GM12878 (cell line): ENCODE measurements at regions not wholly inside any gene's neighbourhood (a gene's known extent, or its start where the extent isn't known, plus 50 kb on each side); places are given as distances from the start of the nearest gene placed in this dataset.

Source experiments
- ATAC-seq: fragments of 200-7000 bp; cut with Tn5 transposase; 3 replicates; pipeline ENCODE4 v1.9.1; 2020; ENCODE audit warnings: mild to moderate bottlenecking, moderate library complexity
- BruUV-seq: library from RNA; stranded (reverse); fragments of 400-500 nt; replicated peaks from 2 replicates; lab custom pipeline; 2021; lab: Mats Ljungman, UMichigan
- CTCF ChIA-PET: fragments of 300-600 bp; sonication (Branson Sonifier 250); formaldehyde crosslinking; extraction: SDS; loops from one replicate; lab custom pipeline; 2021; ENCODE audit warnings: inconsistent platforms; lab: Yijun Ruan, JAX
- POLR2A ChIA-PET: fragments of 350-600 bp; formaldehyde crosslinking; extraction: SDS; loops from one replicate; lab custom pipeline; 2021; ENCODE audit warnings: inconsistent platforms; lab: Charles Lee
- RAD21 ChIA-PET: fragments of 300-600 bp; sonication (Branson Sonifier 250); formaldehyde crosslinking; loops from one replicate; lab custom pipeline; 2023; ENCODE audit warnings: antibody characterized with exemption; ENCODE audit not compliant: unreplicated experiment; lab: Charles Lee
- SMC1A ChIA-PET: fragments of 300-600 bp; sonication (Branson Sonifier 250); formaldehyde crosslinking; loops from one replicate; lab custom pipeline; 2023; ENCODE audit not compliant: unreplicated experiment, uncharacterized antibody; lab: Charles Lee
- DNase-seq: peaks from one replicate; pipeline ENCODE4 v3.0.0-alpha.2; 2011; ENCODE audit warnings: low read depth, low spot score
- FAIRE-seq: peaks from 3 replicates; lab custom pipeline; 2011; peaks lifted over from hg19 to GRCh38; lab: Jason Lieb, UNC
- H2AFZ ChIP-seq: 2 replicates; pipeline ENCODE4 v1.6.0; 2011; ENCODE audit warnings: low read depth, low read length, control low read depth; ENCODE audit not compliant: control insufficient read depth
- H3K27ac ChIP-seq: 2 replicates; pipeline ENCODE4 v1.5.1; 2011; ENCODE audit warnings: control low read depth; ENCODE audit not compliant: control insufficient read depth, insufficient read depth
- H3K27me3 ChIP-seq, 2 experiments: replicated peaks in 1 of 2; 2 replicates each; pipeline versions ENCODE4 v1.6.0 to v1.6.1; 2011; ENCODE audit warnings: low read length in 1 of 2; ENCODE audit not compliant: control insufficient read depth in 2 of 2, insufficient read depth in 2 of 2
- H3K36me3 ChIP-seq, 2 experiments: 2 replicates each; pipeline ENCODE4 v1.5.1; 2011; ENCODE audit warnings: low read length in 1 of 2; ENCODE audit not compliant: control insufficient read depth in 2 of 2, insufficient read depth in 2 of 2
- H3K4me1 ChIP-seq: 2 replicates; pipeline ENCODE4 v1.6.1; 2011; ENCODE audit warnings: mild to moderate bottlenecking, low read length, moderate library complexity, mixed read lengths; ENCODE audit not compliant: control insufficient read depth, insufficient read depth
- H3K4me2 ChIP-seq: 2 replicates; pipeline ENCODE4 v1.6.0; 2011; ENCODE audit warnings: control low read depth; ENCODE audit not compliant: control insufficient read depth, insufficient read depth
- H3K4me3 ChIP-seq: fragments of 200-600 bp; sonication (generic); 2 replicates; pipeline ENCODE4 v1.5.1; 2016
- H3K79me2 ChIP-seq: 2 replicates; pipeline ENCODE4 v1.6.0; 2011; ENCODE audit warnings: low read length; ENCODE audit not compliant: control insufficient read depth, insufficient read depth
- H3K9ac ChIP-seq: 2 replicates; pipeline ENCODE4 v1.8.0; 2011; ENCODE audit warnings: low read length, control low read depth, mixed read lengths; ENCODE audit not compliant: control insufficient read depth, insufficient read depth
- H3K9me3 ChIP-seq: replicated peaks from 3 replicates; pipeline ENCODE4 v1.5.1; 2011; ENCODE audit warnings: mild to moderate bottlenecking, low read length; ENCODE audit not compliant: control insufficient read depth, insufficient read depth
- H4K20me1 ChIP-seq: 2 replicates; pipeline ENCODE4 v1.6.0; 2011; ENCODE audit not compliant: control insufficient read depth, insufficient read depth
- CHD4 ChIP-seq: fragments of 200-600 bp; sonication (generic); IDR thresholded peaks from 2 replicates; pipeline ENCODE4 v1.6.1; 2016; ENCODE audit warnings: mild to moderate bottlenecking
- DPF2 ChIP-seq: fragments of 450-650 bp; IDR thresholded peaks from 2 replicates; pipeline ENCODE4 v1.6.1; 2017; ENCODE audit warnings: mild to moderate bottlenecking
- EED ChIP-seq: sonication (generic); IDR thresholded peaks from 2 replicates; pipeline ENCODE4 v1.6.1; 2016; ENCODE audit warnings: antibody characterized with exemption, low read depth
- GATAD2B ChIP-seq: fragments of 450-650 bp; conservative IDR thresholded peaks from 2 replicates; pipeline ENCODE4 v1.6.1; 2017; ENCODE audit warnings: low read depth, mild to moderate bottlenecking, moderate library complexity
- HDGF ChIP-seq: fragments of 450-650 bp; IDR thresholded peaks from 2 replicates; pipeline ENCODE4 v1.6.1; 2016; ENCODE audit warnings: antibody characterized with exemption
- IRF4 ChIP-seq: IDR thresholded peaks from 2 replicates; pipeline ENCODE4 v1.6.1; 2011; ENCODE audit warnings: low read depth, low read length
- MEF2A ChIP-seq: IDR thresholded peaks from 2 replicates; pipeline ENCODE4 v1.6.1; 2011; ENCODE audit warnings: low read depth, mild to moderate bottlenecking, low read length, moderate library complexity; ENCODE audit not compliant: insufficient read depth
- MEF2B ChIP-seq: fragments of 450-650 bp; IDR thresholded peaks from 2 replicates; pipeline ENCODE4 v1.6.1; 2018; ENCODE audit warnings: mild to moderate bottlenecking, moderate library complexity; ENCODE audit not compliant: partially characterized antibody, poor library complexity, severe bottlenecking
- NFIC ChIP-seq: IDR thresholded peaks from 2 replicates; pipeline ENCODE4 v1.6.1; 2012; ENCODE audit warnings: low read depth, mild to moderate bottlenecking, inconsistent platforms, low read length, moderate library complexity
- RELA ChIP-seq: fragments of 450-650 bp; IDR thresholded peaks from 2 replicates; pipeline ENCODE4 v1.8.0; 2014; ENCODE audit warnings: borderline replicate concordance; ENCODE audit not compliant: partially characterized antibody
- SMARCA5 ChIP-seq: fragments of 450-650 bp; IDR thresholded peaks from 2 replicates; pipeline ENCODE4 v1.6.1; 2017; ENCODE audit warnings: mild to moderate bottlenecking
- SMC3 ChIP-seq: IDR thresholded peaks from 2 replicates; pipeline ENCODE4 v1.6.1; 2011; ENCODE audit warnings: low read length, improper control_type of control experiment, borderline replicate concordance
- SP1 ChIP-seq: IDR thresholded peaks from one replicate; pipeline ENCODE4 v1.6.1; 2011; ENCODE audit warnings: low read depth, low read length
- SUZ12 ChIP-seq: fragments of 200-600 bp; sonication (generic); IDR thresholded peaks from one replicate; pipeline ENCODE4 v1.6.1; 2018; ENCODE audit warnings: antibody characterized with exemption, mild to moderate bottlenecking; ENCODE audit not compliant: unreplicated experiment
- TCF12 ChIP-seq: IDR thresholded peaks from 2 replicates; pipeline ENCODE4 v1.6.1; 2011; ENCODE audit warnings: low read depth, mild to moderate bottlenecking, low read length
- ZNF384 ChIP-seq: IDR thresholded peaks from 2 replicates; pipeline ENCODE4 v1.6.1; 2012; ENCODE audit warnings: low read depth, mild to moderate bottlenecking, low read length, improper control_type of control experiment, borderline replicate concordance
- in situ Hi-C: fragments of 300-500 bp; cut with MboI; formaldehyde crosslinking; loops from 9 replicates; pipeline ENCODE4 v1.14.3; 2018; ENCODE audit warnings: mixed read lengths
- intact Hi-C: fragments of 100-400 bp; cut with micrococcal nuclease; formaldehyde crosslinking; loops from one replicate; pipeline ENCODE4 v1.14.2; 2022; ENCODE audit not compliant: unreplicated experiment
- TF ChIP-seq, protein P1 (sequence below): fragments of 450-650 bp; formaldehyde crosslinking; IDR thresholded peaks from 2 replicates; pipeline ENCODE4 v1.4.0; 2022; ENCODE audit warnings: mild to moderate bottlenecking, moderate library complexity
- TF ChIP-seq, protein P2 (sequence below): IDR thresholded peaks from 2 replicates; pipeline ENCODE4 v1.6.1; 2011; ENCODE audit warnings: borderline replicate concordance, low read depth, mild to moderate bottlenecking, moderate library complexity, low read length; ENCODE audit not compliant: insufficient read depth, poor library complexity, severe bottlenecking

DNA sequence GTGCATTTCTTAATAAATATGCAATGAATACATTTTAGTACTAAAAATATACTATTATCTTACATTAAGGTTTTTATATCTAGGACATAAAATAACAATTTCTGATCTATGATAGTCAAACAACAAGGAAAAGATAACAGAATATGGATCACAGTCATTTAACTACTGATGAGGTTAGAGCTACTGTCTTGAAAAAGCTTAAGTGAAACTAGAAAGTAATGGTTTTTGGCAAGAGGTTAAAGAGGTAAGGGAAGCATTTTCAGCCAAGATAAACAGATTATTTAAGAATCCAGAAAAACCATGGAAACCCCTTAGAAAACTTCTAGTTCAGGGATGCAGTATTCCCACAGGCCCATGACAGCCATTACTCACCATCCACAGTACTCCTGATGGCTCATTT, 787.4 kb downstream of the DACH1 start:
- Histone ChIP-seq H2AFZ (no peak overlapping the region), H3K4me2 (no peak overlapping the region), H4K20me1 (no peaks in the 10 kb centered on the region), H3K4me3 (no peak overlapping the region), H3K27me3 (no peaks in the 10 kb centered on the region), H3K36me3 (no peaks in the 10 kb centered on the region), H3K9me3 (no peaks in the 10 kb centered on the region), H3K4me1 (no peaks in the 10 kb centered on the region), H3K9ac (no peak overlapping the region), H3K27ac (no peak overlapping the region), H3K79me2 (no peaks in the 10 kb centered on the region)
- SMC1A ChIA-PET = no interaction called here
- intact Hi-C loops (no loop called here), in situ Hi-C loops (no loop called here)
- ATAC-seq = no peak
- no peak for FAIRE-seq
- RAD21 ChIA-PET = no interaction called here
- TF ChIP-seq MEF2B (no peak), CHD4 (no peak), GATAD2B (no peak), TCF12 (no peak), HDGF (no peak), SMC3 (no peak), MEF2A (no peak), DPF2 (no peak), RELA (no peak), SUZ12 (no peak), SMARCA5 (no peak), NFIC (no peak), ZNF384 (no peak), SP1 (no peak), EED (no peak), IRF4 (no peak)
- TF ChIP-seq, protein P1, sequence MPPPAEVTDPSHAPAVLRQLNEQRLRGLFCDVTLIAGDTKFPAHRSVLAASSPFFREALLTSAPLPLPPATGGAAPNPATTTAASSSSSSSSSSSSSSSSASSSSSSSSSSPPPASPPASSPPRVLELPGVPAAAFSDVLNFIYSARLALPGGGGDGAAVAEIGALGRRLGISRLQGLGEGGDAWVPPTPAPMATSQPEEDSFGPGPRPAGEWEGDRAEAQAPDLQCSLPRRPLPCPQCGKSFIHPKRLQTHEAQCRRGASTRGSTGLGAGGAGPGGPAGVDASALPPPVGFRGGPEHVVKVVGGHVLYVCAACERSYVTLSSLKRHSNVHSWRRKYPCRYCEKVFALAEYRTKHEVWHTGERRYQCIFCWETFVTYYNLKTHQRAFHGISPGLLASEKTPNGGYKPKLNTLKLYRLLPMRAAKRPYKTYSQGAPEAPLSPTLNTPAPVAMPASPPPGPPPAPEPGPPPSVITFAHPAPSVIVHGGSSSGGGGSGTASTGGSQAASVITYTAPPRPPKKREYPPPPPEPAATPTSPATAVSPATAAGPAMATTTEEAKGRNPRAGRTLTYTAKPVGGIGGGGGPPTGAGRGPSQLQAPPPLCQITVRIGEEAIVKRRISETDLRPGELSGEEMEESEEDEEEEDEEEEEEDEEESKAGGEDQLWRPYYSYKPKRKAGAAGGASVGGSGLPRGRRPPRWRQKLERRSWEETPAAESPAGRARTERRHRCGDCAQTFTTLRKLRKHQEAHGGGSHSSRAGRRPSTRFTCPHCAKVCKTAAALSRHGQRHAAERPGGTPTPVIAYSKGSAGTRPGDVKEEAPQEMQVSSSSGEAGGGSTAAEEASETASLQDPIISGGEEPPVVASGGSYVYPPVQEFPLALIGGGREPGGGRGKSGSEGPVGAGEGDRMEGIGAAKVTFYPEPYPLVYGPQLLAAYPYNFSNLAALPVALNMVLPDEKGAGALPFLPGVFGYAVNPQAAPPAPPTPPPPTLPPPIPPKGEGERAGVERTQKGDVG = no peak
- TF ChIP-seq, protein P2, sequence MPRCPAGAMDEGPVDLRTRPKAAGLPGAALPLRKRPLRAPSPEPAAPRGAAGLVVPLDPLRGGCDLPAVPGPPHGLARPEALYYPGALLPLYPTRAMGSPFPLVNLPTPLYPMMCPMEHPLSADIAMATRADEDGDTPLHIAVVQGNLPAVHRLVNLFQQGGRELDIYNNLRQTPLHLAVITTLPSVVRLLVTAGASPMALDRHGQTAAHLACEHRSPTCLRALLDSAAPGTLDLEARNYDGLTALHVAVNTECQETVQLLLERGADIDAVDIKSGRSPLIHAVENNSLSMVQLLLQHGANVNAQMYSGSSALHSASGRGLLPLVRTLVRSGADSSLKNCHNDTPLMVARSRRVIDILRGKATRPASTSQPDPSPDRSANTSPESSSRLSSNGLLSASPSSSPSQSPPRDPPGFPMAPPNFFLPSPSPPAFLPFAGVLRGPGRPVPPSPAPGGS = no peak
- CTCF ChIA-PET = no interaction called here
- DNase-seq = no peak
- POLR2A ChIA-PET = no interaction called here
- BruUV-seq = no TSS peak
